Stomach (tissue), 4 donors: ENCODE measurements at regions not wholly inside any gene's neighbourhood (a gene's known extent, or its start where the extent isn't known, plus 50 kb on each side); places are given as distances from the start of the nearest gene placed in this dataset.

Source experiments
- EP300 ChIP-seq: sonication (generic); formaldehyde crosslinking; IDR thresholded peaks from one replicate; pipeline ENCODE4 v1.6.1; 2017; ENCODE audit warnings: antibody characterized with exemption
- POLR2A ChIP-seq, 4 donors: fragments of 450-650 bp; IDR thresholded peaks; one replicate each; pipeline ENCODE4 v1.6.1; 2016; ENCODE audit warnings: antibody characterized with exemption in 4 of 4, control low read depth in 2 of 4, mild to moderate bottlenecking in 1 of 4, moderate library complexity in 1 of 4
- POLR2AphosphoS5 ChIP-seq, 3 donors: sonication (generic); formaldehyde crosslinking; IDR thresholded peaks; one replicate each; pipeline ENCODE4 v1.6.1; 2016; ENCODE audit warnings: antibody characterized with exemption in 3 of 3
- TF ChIP-seq, protein P1 (sequence below), 7 experiments: fragments of 450-650 bp in 4 of 7; fragments of 200-600 bp in 3 of 7; sonication (generic) in 3 of 7; IDR thresholded peaks; one replicate each; pipeline ENCODE4 v1.5.1; 2016 to 2019; ENCODE audit warnings: antibody characterized with exemption in 7 of 7, control low read depth in 2 of 7, mild to moderate bottlenecking in 1 of 7

DNA sequence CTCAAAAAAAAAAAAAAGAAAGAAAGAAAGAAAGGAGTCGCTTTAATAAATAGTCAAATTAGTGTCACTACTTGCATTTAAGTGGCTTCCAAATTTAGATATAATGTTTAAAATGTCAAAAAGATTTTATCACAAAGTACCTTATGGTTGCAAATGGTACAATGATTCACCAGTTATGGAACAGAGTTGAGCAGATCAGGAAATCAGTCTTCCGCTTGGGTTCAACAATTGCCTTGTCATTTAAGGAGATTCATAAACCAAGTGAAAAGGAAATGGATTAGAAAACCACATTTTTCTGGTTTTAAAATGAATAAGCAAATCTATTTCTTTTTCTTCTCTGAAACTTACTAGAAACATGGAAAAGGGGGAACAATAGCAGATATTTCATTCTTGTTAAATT lies 94.8 kb upstream of the PTPRT start:
- TF ChIP-seq, protein P1, sequence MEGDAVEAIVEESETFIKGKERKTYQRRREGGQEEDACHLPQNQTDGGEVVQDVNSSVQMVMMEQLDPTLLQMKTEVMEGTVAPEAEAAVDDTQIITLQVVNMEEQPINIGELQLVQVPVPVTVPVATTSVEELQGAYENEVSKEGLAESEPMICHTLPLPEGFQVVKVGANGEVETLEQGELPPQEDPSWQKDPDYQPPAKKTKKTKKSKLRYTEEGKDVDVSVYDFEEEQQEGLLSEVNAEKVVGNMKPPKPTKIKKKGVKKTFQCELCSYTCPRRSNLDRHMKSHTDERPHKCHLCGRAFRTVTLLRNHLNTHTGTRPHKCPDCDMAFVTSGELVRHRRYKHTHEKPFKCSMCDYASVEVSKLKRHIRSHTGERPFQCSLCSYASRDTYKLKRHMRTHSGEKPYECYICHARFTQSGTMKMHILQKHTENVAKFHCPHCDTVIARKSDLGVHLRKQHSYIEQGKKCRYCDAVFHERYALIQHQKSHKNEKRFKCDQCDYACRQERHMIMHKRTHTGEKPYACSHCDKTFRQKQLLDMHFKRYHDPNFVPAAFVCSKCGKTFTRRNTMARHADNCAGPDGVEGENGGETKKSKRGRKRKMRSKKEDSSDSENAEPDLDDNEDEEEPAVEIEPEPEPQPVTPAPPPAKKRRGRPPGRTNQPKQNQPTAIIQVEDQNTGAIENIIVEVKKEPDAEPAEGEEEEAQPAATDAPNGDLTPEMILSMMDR (IDR thresholded peaks at IDR 0.05): no peak
- TF ChIP-seq POLR2A (IDR thresholded peaks at IDR 0.05) (no peak), EP300 (no peak), POLR2AphosphoS5 (IDR thresholded peaks at IDR 0.05) (no peak)
